Spleen (tissue), 11 donors: ENCODE measurements at regions not wholly inside any gene's neighbourhood (a gene's known extent, or its start where the extent isn't known, plus 50 kb on each side); places are given as distances from the start of the nearest gene placed in this dataset.

Experiments used
- DNase-seq: peaks from one replicate; pipeline ENCODE4 v3.0.0-alpha.2; 2020
- H3K27ac ChIP-seq, 8 donors: fragments of 200-600 bp; sonication (generic) in 7 of 8; 1 replicate in 4 of 8; 2 replicates in 4 of 8; pipeline versions ENCODE4 v1.5.0 to v1.8.0; 2016 to 2021; ENCODE audit warnings: inconsistent platforms in 4 of 8, mild to moderate bottlenecking in 4 of 8, moderate library complexity in 1 of 8
- H3K27me3 ChIP-seq, 7 donors: fragments of 200-600 bp; sonication (generic) in 6 of 7; replicated peaks in 1 of 7; 1 replicate in 4 of 7; 2 replicates in 3 of 7; pipeline versions ENCODE4 v1.5.0 to v1.8.0; 2016 to 2021; ENCODE audit warnings: inconsistent platforms in 3 of 7, mild to moderate bottlenecking in 1 of 7
- H3K36me3 ChIP-seq, 6 donors: fragments of 200-600 bp; sonication (generic) in 5 of 6; 1 replicate in 4 of 6; 2 replicates in 2 of 6; pipeline versions ENCODE4 v1.5.0 to v1.8.0; 2016 to 2021; ENCODE audit warnings: inconsistent platforms in 2 of 6
- H3K4me1 ChIP-seq, 6 donors: fragments of 200-600 bp; sonication (generic) in 5 of 6; 1 replicate in 3 of 6; 2 replicates in 3 of 6; pipeline versions ENCODE4 v1.5.0 to v1.8.0; 2016 to 2021; ENCODE audit warnings: inconsistent platforms in 3 of 6
- H3K4me3 ChIP-seq, 8 donors: fragments of 200-600 bp; sonication (generic) in 7 of 8; 1 replicate in 4 of 8; 2 replicates in 4 of 8; pipeline versions ENCODE4 v1.5.0 to v1.8.0; 2016 to 2021; ENCODE audit warnings: inconsistent platforms in 4 of 8, mild to moderate bottlenecking in 4 of 8, moderate library complexity in 2 of 8
- H3K9me3 ChIP-seq, 8 donors: fragments of 200-600 bp; sonication (generic) in 7 of 8; 1 replicate in 4 of 8; 2 replicates in 4 of 8; pipeline versions ENCODE4 v1.5.0 to v1.8.0; 2016 to 2021; ENCODE audit warnings: inconsistent platforms in 4 of 8
- POLR2A ChIP-seq, 3 donors: fragments of 450-650 bp; IDR thresholded peaks; one replicate each; pipeline ENCODE4 v1.5.1; 2017; ENCODE audit warnings: antibody characterized with exemption in 3 of 3, mild to moderate bottlenecking in 1 of 3
- POLR2AphosphoS5 ChIP-seq, 3 donors: sonication (generic); formaldehyde crosslinking; IDR thresholded peaks; one replicate each; pipeline ENCODE4 v1.5.1; 2017; ENCODE audit warnings: antibody characterized with exemption in 3 of 3
- WGBS, 5 donors: extraction: QIAGEN DNeasy Blood & Tissue Kit in 3 of 5; methylation state at CpG; one replicate each; pipeline versions ENCODE4 v1.1.5 to v1.1.7; 2013 to 2018; 5-methylcytosine and 5-hydroxymethylcytosine counted together
- intact Hi-C: fragments of 100-400 bp; cut with DNase I; formaldehyde crosslinking; loops from one replicate; pipeline ENCODE4 v1.15.0; 2023; ENCODE audit warnings: low total_unique reads
- TF ChIP-seq, protein P1 (sequence below), 11 experiments: fragments of 200-600 bp in 7 of 11; fragments of 450-650 bp in 4 of 11; sonication (generic) in 4 of 11; IDR thresholded peaks in 8 of 11; conservative IDR thresholded peaks in 3 of 11; 1 replicate in 7 of 11; 2 replicates in 4 of 11; pipeline versions ENCODE4 v1.4.0 to v1.8.0; 2016 to 2021; ENCODE audit warnings: antibody characterized with exemption in 11 of 11, inconsistent platforms in 4 of 11, mild to moderate bottlenecking in 1 of 11
- donor health status: healthy with polysubstance abuse.
- donor health status: DM: no; HTN: no; CAD: no; lungs with moderate emphysema.
- donor health status: DM: no; HTN: no; CAD: no.
- donor health status: Bipolar disorder and iron deficiency.
- donor health status: healthy.
- donor health status: DM: no; HTN: no; CAD: no.
- donor health status: DM: yes; HTN: yes; CAD: no.

DNA sequence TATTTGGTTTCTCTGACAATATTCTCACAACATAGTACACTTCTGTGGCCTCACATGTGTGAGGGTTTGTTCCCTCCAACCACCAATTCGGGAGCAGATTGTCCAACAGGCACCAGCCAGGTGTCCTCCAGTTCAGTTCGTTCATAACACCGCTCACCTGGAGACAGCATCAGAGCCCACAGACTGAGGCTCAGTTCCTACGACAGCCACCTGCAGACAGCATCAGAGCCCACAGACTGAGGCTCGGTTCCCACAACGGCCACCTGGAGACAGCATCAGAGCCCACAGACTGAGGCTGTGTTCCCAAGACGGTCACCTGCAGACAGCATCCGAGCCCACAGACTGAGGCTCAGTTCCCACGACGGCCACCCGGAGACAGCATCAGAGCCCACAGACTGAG lies 58.2 kb upstream of the SNTG2 start:
- Histone ChIP-seq H3K4me3 (no peak overlapping the region), H3K27me3 (peaks cover 0 to 29% (median 0%) of the 10 kb centered on the region in 7 donors), H3K9me3 (peaks cover 0 to 21% (median 19%) of the 10 kb centered on the region in 8 donors), H3K4me1 (no peaks in the 10 kb centered on the region), H3K36me3 (no peaks in the 10 kb centered on the region), H3K27ac (no peak overlapping the region)
- no peak for TF ChIP-seq POLR2A (IDR thresholded peaks at IDR 0.05)
- TF ChIP-seq, protein P1, sequence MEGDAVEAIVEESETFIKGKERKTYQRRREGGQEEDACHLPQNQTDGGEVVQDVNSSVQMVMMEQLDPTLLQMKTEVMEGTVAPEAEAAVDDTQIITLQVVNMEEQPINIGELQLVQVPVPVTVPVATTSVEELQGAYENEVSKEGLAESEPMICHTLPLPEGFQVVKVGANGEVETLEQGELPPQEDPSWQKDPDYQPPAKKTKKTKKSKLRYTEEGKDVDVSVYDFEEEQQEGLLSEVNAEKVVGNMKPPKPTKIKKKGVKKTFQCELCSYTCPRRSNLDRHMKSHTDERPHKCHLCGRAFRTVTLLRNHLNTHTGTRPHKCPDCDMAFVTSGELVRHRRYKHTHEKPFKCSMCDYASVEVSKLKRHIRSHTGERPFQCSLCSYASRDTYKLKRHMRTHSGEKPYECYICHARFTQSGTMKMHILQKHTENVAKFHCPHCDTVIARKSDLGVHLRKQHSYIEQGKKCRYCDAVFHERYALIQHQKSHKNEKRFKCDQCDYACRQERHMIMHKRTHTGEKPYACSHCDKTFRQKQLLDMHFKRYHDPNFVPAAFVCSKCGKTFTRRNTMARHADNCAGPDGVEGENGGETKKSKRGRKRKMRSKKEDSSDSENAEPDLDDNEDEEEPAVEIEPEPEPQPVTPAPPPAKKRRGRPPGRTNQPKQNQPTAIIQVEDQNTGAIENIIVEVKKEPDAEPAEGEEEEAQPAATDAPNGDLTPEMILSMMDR (IDR thresholded peaks at IDR 0.05 in 8 of 11, conservative IDR thresholded peaks at IDR 0.05 in 3 of 11): no peak
- no peak for TF ChIP-seq POLR2AphosphoS5 (IDR thresholded peaks at IDR 0.05)
- WGBS, 5 donors: 74 to 91% (median 86%) methylated on average over 6 to 11 of the region's 11 CpGs
- intact Hi-C loops: no loop called here
- no peak for DNase-seq

DNA sequence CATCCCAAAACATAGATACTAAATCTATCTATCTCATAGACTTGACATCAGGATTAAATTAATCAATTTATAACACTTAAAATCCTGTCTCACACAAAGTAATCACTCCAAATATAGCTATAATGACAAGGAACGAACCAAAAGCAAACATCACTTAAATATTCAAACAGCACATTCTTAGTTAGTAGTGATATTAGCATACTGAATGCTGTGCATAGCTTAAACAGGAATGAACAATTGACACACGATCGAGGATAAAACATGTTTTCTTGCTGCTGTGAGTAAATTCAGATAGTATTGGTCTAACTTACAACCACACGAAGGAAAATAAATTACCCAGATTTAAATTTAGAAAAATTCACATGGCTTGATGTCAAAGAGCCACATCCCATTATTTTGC lies 58.9 kb upstream of the SNTG2 start:
- Histone ChIP-seq H3K9me3 (peaks cover 0 to 15% (median 12%) of the 10 kb centered on the region in 8 donors), H3K27ac (no peak overlapping the region), H3K27me3 (peaks cover 0 to 29% (median 0%) of the 10 kb centered on the region in 7 donors), H3K36me3 (no peaks in the 10 kb centered on the region), H3K4me3 (no peak overlapping the region), H3K4me1 (no peaks in the 10 kb centered on the region)
- no peak for DNase-seq
- 68 to 80% (median 77%) methylated on average over 4 of the region's 4 CpGs for WGBS, 5 donors
- intact Hi-C loops: no loop called here
- TF ChIP-seq, protein P1 (IDR thresholded peaks at IDR 0.05 in 8 of 11, conservative IDR thresholded peaks at IDR 0.05 in 3 of 11): no peak
- TF ChIP-seq POLR2A (IDR thresholded peaks at IDR 0.05) (no peak), POLR2AphosphoS5 (IDR thresholded peaks at IDR 0.05) (no peak)

DNA sequence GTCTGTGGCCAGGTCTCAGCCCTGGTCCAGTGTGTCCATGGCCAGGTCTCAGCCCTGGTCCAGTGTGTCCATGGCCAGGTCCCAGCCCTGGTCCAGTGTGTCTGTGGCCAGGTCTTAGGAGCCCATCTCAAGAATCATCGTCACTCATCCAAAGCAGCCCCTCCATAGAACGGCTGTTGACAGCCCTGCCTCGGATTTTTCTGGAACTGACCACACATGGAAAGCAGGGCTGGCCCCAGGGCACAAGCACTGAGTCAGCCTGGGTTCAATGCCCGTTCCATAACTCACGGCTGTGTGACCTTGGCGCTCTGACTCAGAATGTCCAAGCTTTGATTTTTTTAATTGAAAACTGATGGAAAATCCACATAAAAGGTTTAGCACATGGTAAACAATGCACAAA lies 59.9 kb upstream of the SNTG2 start:
- Histone ChIP-seq H3K27ac (no peak overlapping the region), H3K27me3 (peaks cover 0 to 35% (median 0%) of the 10 kb centered on the region in 7 donors), H3K4me3 (no peak overlapping the region), H3K4me1 (no peaks in the 10 kb centered on the region), H3K9me3 (peaks cover 0 to 5% (median 3%) of the 10 kb centered on the region in 8 donors), H3K36me3 (no peaks in the 10 kb centered on the region)
- DNase-seq: no peak
- TF ChIP-seq POLR2A (IDR thresholded peaks at IDR 0.05): no peak
- TF ChIP-seq, protein P1 (IDR thresholded peaks at IDR 0.05 in 8 of 11, conservative IDR thresholded peaks at IDR 0.05 in 3 of 11): no peak
- TF ChIP-seq POLR2AphosphoS5 (IDR thresholded peaks at IDR 0.05): no peak
- 75 to 93% (median 84%) methylated on average over 3 to 6 of the region's 6 CpGs for WGBS, 5 donors
- intact Hi-C loops: no loop called here

DNA sequence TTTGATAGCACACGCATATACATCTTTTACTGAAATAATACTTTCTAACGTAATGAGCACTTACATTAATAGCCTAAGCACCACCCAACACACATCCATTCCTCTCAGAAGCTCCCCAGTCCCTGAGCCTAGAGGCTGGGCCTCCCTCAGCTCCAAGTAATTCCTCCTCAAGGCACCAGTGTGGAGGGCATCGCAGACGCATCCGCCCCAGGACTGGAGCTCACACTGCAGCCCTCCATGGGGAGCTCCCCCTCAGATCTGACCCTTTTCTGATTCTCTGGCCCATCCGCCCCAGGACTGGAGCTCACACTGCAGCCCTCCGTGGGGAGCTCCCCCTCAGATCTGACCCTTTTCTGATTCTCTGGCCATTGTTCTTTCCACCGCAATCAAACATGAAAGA lies 60.4 kb upstream of the SNTG2 start:
- TF ChIP-seq POLR2AphosphoS5 (IDR thresholded peaks at IDR 0.05): no peak
- TF ChIP-seq POLR2A (IDR thresholded peaks at IDR 0.05): no peak
- TF ChIP-seq, protein P1 (IDR thresholded peaks at IDR 0.05 in 8 of 11, conservative IDR thresholded peaks at IDR 0.05 in 3 of 11): no peak
- Histone ChIP-seq H3K4me3 (no peak overlapping the region), H3K27me3 (peaks cover 0 to 40% (median 0%) of the 10 kb centered on the region in 7 donors), H3K4me1 (no peaks in the 10 kb centered on the region), H3K9me3 (no peaks in the 10 kb centered on the region), H3K36me3 (no peaks in the 10 kb centered on the region), H3K27ac (no peak overlapping the region)
- no peak for DNase-seq
- WGBS, 5 donors: 83 to 90% (median 84%) methylated on average over 8 of the region's 8 CpGs
- intact Hi-C loops: no loop called here
